ENCODE measurements at regions not wholly inside any gene's neighbourhood (a gene's known extent, or its start where the extent isn't known, plus 50 kb on each side); places are given as distances from the start of the nearest gene placed in this dataset.

DNA sequence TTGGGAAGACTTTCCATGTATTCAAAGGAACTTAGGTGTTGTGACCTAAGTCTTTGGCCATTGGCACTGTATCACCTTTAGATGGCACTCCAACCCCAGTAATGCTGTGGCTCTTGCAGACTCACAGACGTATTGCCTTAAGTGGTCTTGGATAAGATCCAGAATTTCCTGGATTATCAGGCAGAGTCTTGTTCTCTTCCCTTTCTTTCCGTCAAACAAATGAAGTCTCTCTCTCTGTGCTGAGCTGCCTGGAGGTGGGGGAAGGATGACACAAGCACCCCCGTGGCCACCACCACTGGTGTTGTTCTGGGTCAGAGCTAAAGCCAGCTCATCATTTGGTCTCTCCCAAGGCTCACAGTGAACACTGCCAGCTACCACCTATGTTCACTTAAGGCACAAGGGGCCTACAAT, 789.9 kb upstream of the KIF2B start:
- no peak for TF ChIP-seq ZBTB7A (IDR thresholded peaks at IDR 0.05; ENCODE audit: low read depth)
- TF ChIP-seq YY1 (IDR thresholded peaks at IDR 0.05; ENCODE audit: low read depth): no peak
- TF ChIP-seq, protein P1, sequence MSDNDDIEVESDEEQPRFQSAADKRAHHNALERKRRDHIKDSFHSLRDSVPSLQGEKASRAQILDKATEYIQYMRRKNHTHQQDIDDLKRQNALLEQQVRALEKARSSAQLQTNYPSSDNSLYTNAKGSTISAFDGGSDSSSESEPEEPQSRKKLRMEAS (IDR thresholded peaks at IDR 0.05): no peak

Data from Ishikawa (cell line).